KBM-7 (cell line): ENCODE measurements at regions not wholly inside any gene's neighbourhood (a gene's known extent, or its start where the extent isn't known, plus 50 kb on each side); places are given as distances from the start of the nearest gene placed in this dataset.

Experiments used
- DNase-seq: peaks from one replicate; pipeline ENCODE4 v3.0.0-alpha.2; 2015
- in situ Hi-C: fragments of 300-500 bp; cut with MboI; formaldehyde crosslinking; loops from 2 replicates; pipeline ENCODE4 v1.14.3; 2020; ENCODE audit warnings: low sequenced_read_pairs, low pct_unique_long_range_greater_than_20kb, mixed read lengths

DNA sequence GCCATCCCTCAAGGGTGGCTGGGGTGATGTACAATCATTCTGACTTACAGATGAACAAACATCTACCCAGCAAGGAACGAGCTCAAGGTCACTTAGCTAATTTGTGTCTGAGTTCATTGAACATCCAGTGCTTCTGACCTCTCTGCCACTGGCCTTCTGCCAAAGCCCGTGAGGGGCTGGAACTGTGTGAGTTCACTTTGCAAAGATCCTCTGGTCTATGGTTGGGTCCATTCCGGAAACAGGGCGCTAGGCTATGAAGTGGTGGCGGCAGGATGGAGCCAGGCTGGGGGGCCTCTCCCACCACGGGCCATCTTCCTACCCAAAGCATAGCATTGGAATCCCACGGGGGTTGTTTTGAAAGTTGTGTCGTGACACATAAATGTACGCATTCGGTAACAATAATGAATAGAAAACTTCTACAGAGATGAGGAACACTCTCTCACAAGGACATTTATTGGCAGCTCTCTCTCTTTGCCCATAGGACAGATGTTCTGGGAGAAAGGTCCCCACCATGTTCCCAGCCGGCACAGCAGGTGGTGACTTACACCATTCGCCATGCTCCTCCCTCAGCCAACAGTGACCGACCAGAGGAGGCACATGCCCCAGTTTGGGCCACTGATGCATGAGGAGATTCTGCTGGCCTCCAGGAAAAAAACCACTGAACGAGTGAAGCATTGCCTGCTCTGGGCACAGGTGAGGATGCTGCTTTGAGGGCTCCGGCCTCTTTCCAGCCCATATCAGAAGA is 214.7 kb upstream of the CHRNA7 start:
- in situ Hi-C loops, result no loop called here
- no peak for DNase-seq

DNA sequence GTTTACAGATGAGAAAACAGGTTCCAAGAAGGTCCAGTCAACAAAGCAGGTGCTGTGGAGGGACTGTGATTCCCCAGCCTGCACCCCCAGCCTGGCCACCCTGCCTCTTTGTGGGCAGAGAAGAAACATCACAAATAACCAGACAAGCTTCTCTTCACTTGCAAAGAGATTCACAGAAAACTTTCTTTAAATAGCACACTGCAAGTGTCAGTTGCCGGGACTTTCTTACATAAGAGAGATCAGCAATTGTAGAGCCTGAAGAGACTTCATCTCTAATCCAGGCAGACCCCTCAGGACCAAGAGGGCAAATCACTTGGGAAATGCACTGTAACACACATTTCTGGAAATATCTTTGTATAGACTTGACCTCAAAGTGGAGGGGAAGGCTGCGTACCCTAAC is 207.9 kb upstream of the CHRNA7 start:
- in situ Hi-C loops, result no loop called here
- DNase-seq, result no peak

DNA sequence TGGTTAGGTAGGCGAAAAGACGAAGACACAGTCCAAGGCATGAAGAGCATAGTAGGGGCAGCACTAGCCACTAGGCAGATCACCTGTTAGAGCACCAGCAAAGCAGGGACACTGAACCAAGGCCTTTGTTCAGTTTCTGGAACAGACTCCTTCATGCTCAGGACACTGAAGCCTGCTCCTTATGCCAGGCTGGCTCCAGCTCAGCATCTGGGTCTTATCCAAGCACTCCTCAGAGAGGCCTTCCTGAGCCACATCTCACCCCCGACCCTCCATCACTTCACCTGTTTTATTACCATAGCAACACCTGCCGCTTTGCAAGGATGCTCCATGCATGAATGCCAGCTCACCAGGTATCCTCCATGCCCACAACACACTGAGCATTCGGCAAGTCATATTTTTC is 206.3 kb upstream of the CHRNA7 start:
- in situ Hi-C loops, result no loop called here

GRCh38 chr15:31828594-31828993 is 201.7 kb upstream of the CHRNA7 start:
- no peak for DNase-seq
- in situ Hi-C loops, result no loop called here

More for the DNA sequence above, 206.3 kb upstream of the CHRNA7 start:
- DNase-seq, result no peak

DNA sequence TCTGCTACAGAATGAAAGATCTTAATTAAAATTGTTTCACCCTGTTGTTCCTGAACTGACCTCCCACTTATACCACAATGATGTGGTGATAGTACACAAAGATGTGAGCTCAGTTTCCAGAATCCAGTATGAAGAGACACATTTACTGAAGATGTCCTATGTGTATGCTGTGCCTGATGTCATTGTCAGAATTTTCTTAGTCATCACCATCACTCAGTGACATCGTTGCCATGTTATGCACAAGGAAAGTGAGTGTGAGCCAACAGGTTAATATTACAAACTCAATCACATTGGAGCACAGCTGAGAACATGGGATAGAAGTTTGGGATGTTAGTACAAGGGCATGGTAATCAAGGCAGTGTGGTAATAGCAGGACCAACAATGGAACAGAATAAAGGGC is 199.7 kb upstream of the CHRNA7 start:
- no peak for DNase-seq
- in situ Hi-C loops, result no loop called here

GRCh38 chr15:31831596-31831995 is 198.7 kb upstream of the CHRNA7 start:
- in situ Hi-C loops, result no loop called here
- no peak for DNase-seq

- no peak for DNase-seq
- in situ Hi-C loops, result no loop called here
These were observed 195.7 kb upstream of the CHRNA7 start for GRCh38 chr15:31834654-31835053.

DNA sequence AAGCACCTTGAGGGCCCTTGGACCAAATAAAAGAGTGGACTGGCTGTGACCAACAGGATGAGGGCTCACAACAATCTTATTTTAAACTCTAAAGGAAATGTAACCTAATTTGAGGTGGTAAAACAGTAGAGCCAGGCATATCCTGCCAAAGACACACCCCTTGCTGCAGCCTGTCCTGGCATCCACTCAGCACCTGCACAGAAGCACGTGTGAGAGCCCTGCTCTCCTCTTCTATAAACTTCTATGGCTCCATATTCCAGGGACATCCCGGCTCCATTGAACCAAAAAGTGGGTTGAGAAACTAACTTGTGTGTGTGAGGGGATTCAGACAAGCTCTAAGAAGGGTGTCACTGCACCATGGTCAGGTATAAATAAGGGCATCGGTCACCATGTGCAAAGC is 190.9 kb upstream of the CHRNA7 start:
- in situ Hi-C loops, result no loop called here
- DNase-seq, result no peak

DNA sequence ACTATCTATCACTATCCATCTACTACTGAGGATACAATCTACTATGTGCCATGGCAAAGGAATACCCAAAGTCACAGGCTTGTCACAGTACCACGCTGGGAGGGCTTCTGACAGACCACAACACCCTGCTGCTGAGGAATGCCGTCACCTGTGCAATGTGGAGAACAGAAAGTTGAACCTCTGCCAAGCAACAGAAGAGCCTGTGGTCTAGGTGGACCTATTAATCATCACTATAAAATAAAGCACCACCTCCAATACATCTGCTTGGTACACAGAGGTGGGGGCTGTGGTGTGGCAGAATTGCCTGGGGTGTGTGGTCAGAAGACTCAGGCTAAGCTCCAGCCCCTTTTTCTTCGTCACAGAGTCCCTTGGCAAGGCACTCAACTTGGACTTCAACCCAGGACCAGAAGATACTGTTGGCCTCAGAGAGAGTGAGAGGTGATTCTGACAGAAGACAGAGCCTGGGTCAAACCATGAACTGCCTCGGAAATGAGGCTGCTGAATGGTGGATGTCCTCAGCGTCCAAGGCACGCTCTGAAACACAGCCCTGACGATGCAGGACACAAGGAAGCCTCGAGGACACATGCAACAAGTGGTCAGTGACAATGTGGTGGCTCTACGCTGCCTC is 189.4 kb upstream of the CHRNA7 start:
- in situ Hi-C loops, result no loop called here
- DNase-seq, result no peak

DNA sequence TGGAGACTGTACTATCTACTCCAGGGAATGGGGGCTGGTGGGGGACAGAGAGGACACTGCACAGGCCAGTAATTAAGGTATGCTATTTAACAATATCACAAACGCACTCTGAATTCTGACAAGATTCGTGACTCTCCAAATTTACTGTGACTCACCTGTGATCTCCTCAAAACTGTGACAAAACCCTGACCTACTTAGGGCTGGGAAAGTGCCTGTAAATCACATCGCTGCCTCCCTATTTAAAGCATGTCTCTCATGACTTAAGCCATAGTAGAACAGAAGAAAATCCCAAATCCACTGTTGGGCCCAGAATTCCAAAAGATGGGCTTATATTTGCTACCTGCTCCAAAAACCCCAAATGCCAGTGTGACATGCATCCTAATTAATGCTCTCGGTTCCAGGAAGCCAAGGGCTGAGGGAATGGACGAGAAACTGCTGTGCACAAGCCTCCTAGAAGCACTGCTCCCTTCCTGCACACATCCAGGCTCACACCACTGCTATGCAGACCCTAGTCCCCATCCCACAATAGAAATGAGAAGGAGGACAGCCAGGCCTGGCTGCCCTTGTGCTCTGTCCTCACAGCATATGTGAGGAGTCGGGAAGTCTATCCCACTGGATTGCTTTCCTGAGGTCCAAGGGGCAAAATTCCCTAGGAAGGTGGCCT is 187.7 kb upstream of the CHRNA7 start:
- DNase-seq, result no peak
- in situ Hi-C loops, result no loop called here

DNA sequence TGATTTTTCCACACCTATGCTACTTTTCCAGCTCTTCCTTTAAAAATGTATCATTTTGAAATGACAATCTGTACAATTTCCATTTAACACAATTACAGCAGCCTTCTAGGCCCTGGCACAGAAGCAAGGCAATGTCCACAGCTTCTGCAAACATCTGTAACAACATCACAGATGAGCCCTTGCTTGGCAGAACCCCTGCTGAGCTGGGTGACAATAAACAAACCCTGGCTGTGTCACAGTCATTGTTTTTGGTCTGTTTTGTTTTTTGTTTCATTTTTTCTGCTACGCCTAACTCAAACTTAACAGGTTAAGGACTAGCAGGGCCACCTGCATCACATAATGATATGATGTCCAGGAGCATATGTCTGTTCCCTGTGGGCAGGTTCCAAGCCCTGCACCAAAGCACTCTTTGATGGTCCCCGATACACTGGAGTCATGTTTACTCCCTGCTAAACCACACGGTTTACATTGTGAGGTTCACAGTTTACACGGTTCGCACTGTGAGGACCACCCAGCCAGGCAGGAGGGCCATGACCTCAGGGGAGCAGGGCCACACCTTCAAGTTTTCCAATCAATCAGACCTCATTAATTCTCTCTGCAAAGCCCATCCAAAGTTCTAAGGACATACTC is 186.8 kb upstream of the CHRNA7 start:
- no peak for DNase-seq
- in situ Hi-C loops, result no loop called here

DNA sequence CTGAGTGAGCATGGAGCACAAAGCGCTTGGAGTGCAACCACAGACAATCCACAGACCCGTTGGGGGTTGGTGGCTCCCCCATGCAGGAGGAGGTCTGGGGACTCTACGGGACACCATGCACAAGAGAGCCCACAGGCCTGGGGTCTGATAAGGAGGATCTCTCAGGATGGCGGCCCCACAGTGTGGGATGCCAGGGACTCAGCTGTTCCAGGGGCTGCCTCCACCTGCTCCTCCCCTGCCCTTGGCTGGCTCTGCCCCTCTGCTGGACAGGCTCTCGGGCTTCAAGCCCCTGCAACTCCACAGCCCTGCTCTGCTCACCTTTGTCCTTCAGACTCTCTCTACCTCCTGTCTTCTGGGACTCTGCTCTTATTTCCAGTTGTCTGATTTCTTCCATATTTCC is 184.5 kb upstream of the CHRNA7 start:
- no peak for DNase-seq
- in situ Hi-C loops, result no loop called here

DNA sequence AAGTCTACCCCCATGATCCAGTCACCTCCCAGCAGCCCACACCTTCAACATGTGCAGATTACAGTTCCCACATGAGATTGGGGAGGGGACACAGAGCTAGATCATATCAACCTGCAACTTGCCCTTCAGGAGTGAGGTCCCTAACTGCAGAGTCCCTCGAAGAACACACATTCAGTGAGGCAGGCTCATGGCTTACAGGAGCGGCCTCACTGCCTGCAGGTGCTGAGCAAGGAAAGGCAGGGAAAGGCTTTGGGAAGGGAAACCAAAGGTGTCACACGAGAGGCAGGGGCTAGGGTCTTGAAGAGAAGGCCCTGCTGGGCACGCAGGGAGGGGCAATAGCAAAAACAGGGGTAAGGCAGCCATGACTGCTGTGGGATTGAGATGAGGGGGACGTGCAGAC is 182.4 kb upstream of the CHRNA7 start:
- in situ Hi-C loops, result no loop called here
- no peak for DNase-seq

GRCh38 chr15:31848621-31849020 is 181.7 kb upstream of the CHRNA7 start:
- in situ Hi-C loops, result no loop called here
- no peak for DNase-seq

DNA sequence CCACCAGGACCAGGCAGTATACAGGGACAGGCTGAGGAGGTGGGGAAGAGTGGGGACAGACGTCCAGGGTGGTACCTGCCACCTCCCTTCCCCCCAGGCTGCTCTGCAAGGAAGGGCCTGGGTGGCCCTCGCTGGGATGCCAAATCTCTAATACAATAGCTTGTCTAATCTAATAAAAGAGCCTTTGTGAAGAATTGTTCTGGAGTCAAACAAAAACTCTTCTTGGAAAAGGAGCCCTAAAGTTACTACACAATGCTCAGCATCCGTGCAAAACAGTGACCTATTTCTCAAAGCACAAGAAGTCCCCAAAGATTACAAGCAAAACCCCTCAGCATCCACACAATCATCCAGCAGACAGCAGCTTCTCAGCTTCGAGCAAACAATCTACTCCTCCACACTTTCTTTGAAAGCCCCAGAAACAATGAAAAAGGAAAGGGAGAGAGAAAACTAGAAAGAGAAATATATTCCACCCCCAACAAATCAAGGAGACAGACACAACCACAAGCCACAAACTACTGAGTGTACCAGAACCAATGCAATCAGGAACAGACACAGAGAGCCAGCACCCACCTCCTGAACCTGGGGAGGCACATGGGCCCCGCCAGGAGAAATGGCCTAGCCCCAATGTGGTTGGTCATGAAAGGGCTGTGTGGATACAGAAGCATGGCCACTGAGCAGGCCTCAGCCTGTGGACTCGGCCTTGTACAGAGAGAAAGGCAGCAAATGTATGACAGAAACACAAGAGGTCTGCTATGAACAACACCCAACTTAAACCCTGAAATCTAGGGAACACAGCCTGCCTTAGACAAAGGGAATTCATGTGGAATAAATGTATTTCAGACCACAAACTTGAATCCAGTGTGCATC is 177.1 kb upstream of the CHRNA7 start:
- in situ Hi-C loops, result no loop called here
- DNase-seq, result no peak

GRCh38 chr15:31856581-31856980 is 173.7 kb upstream of the CHRNA7 start:
- in situ Hi-C loops, result no loop called here
- no peak for DNase-seq

- in situ Hi-C loops, result no loop called here
- no peak for DNase-seq
These were observed 173.1 kb upstream of the CHRNA7 start for GRCh38 chr15:31857194-31857593.

DNA sequence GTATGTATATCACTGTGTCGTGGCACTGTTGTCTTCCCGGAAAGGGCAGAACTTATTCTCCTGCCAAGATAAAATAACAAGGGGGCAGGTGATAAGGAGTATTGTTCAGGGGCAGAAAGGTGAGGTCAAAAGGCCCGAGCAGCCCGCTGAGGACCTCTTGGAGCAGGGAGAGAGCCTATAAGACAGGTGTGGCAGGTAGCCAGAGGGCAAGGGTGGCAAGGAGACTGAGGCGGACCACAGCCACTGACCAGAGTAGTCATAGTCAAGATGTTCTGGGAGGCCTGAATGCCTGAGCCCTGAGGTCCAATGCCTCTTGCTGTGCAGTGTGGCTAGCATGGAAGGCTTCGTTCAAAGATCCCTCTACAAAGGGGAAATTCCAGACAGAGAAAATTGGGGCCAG is 172.3 kb upstream of the CHRNA7 start:
- no peak for DNase-seq
- in situ Hi-C loops, result no loop called here

- in situ Hi-C loops, result no loop called here
- no peak for DNase-seq
These were observed 164.1 kb upstream of the CHRNA7 start for GRCh38 chr15:31866248-31866647.
